SKM-1 treated with dmso at 0.1 percent for 144 hours (cell line): ENCODE measurements at regions not wholly inside any gene's neighbourhood (a gene's known extent, or its start where the extent isn't known, plus 50 kb on each side); places are given as distances from the start of the nearest gene placed in this dataset.

Source experiments
- DNase-seq: peaks from one replicate; lab custom pipeline; 2025; ENCODE audit not compliant: unreplicated experiment; lab: John Stamatoyannopoulos, UW

DNA sequence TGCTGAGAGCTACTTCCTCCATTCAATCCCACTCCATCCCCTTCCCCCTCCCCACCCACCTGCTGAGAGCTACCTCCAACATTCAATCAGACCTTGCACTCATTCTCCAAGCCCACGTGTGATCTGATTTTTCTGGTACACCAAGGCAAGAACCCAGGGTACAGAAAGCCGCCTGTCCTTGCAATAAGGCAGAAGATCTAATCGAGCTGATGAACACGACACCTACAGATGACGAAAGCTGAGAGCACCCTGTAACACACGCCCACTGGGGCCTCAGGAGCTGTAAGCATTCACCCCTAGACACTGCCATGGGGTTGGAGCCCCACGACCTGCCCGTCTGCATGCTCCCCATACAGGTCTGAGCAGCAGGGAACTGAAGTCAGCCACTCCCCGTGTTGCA is 58.3 kb downstream of the TRIML1 start:
- DNase-seq: no peak

DNA sequence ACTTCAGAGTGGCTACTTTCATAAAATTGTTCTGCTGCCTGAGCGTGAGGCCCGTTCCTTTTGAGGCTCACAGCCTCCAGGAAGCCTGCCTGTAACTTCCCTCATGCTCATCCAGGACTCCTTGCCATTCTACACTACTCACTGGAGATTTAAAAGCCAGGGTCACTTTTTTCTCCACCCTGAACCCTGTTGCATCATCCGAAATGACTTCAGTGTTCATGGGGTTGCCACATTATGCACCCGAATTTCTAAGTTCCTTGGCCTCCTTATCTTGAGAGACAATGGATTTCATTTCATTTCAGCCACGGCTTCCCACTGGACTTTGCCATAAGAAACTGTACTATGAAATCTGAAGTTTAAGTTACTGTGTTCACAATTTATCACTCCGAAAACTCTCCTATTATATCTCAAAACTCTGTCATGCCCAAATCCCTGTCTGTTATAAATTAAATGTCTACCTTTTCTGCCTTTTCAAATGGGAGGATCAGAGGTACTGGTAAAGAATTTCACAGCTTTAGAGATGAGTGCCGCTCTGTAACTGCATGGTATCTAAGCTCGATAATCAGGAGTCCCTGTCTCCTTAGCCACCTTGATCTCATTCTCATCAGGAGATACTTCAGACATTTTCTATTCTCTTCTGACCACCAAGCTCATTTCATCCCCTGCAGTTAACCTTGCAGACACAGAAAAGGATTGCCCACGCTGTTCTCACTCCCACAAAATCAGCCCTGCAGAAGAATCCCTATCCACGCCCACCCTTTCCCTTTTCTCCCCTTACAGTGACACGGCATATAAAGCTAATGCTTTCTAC is 59.9 kb downstream of the TRIML1 start:
- DNase-seq: no peak

DNA sequence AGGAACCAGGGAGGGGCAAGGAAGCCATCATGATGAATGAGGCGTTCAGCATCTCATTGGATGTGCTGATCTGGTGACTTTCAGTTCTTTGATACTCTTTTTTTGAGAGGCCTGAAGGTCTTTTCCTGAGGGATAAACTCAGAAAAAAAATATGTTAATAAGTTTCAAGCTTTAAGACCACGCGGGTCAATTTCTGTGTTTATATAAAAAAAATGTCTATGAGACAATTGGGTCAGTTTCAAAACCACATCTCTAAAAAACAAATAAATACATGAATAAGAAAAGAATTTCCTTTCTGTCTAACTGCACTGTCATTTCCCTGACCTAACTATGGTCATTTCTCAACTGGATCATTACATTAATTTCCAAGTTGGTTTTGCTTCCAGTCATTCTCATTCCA is 62.6 kb downstream of the TRIML1 start:
- DNase-seq: no peak

DNA sequence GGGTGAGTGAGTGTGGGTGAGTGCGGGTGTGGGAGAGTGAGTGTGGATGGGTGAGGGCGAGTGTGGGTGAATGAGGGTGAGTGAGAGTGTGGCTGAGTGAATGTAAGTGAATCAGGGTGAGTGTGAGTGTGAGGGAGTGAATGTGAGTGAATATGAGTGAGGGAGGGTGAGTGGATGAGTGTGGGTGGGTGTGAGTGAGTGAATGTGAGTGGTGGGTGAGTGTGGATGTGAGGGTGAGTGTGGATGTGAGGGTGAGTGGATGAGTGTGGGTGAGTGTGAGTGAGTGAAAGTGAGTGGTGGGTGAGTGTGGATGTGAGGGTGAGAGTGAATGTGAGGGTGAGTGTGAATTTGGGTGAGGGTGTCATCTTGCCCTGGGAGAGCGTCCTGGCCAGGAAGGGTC is 67.5 kb downstream of the TRIML1 start:
- no peak for DNase-seq

DNA sequence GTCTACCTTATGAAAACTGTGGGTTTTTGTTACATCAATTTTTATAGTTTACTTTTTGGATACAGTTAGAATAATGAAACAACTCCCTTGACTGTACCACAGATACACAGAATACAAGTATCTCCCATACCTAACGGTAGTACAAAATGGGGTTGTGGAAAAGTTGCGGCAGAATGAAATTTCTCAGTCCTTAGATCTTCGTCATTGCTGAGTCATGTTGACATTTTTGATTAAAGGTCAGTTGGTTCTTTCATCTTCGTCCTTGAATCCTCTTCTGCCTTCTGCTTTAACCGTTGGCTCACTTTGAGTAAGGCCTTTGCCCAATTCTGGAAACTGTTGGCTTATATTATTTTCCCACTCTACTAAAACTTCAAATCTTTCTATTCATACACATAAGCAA is 75.6 kb downstream of the TRIML1 start:
- DNase-seq: no peak

DNA sequence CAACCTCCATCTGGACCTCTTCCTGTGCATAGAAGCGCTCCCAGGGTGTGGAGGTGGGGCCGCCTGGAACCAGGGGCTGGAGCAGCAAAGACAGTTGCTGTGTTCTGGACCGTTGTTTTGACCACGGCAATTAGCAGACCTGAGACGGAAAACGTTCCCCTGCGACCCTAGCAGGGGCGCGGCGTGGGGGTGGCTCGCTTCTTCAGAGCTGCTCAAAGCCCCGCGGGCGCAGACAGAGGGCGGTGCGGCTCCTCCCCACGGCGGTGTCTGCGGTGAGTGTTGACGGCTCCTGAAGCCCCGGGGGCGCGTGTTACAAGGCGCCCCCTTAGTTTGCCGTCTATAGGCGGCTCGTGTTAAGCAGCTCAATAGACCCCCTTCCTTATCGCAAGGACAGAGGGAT is 79.2 kb downstream of the TRIML1 start:
- DNase-seq: no peak

DNA sequence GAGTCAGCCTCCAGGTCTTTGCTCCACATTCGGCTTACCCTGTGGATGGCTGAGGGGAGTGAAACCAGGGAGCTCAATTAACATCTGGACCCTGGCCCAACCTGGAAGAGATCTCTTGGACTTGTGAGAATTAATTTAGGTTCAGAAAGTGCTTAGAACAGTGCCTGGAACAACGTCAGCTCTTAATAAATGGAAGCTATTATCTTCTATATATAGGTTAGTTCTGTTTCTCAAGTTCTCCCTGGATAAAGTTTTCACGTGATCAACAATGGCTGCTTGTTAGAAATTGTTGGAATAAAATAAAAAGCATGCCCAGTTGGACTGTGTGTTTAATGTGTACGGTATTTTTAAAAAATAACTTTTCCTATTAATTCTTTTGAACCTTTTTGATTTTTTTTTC is 80.8 kb downstream of the TRIML1 start:
- DNase-seq: no peak

DNA sequence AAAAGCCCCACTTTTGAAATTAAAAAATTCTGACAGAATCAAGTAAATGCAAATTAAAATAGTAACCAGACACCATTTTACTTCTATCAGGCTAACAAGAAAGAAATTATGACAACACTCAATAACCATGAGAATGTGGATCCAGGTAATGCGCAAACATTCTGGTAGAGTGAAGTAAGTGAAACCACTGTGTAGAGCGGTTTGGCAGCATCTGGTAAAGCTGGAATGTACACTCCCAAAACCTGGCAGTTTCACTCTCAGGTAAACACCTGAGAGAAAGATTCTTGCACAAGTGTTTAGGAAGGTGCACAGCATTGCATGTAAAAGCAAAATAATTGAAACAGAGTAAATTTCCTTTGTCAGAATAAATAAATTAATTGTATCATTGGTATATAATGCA is 81.8 kb downstream of the TRIML1 start:
- DNase-seq: no peak

DNA sequence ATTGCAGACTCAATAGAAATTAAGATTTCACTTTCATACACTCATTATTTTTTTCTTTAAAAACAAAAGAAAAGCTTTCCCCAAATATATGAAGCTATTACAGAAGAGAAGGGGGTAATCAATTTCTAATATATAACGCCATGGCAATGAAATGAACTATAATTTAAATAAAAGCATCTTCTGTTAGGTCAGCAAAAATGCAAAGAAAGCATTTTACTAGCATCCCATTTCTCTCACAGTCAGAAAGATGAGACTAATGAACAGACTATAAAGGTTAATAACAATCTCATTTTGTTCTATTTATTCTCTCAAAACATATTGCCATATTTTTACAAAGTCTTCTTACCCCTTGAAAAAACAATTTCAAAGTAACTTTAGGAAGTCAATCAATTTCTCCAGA is 89.0 kb downstream of the TRIML1 start:
- DNase-seq: no peak

DNA sequence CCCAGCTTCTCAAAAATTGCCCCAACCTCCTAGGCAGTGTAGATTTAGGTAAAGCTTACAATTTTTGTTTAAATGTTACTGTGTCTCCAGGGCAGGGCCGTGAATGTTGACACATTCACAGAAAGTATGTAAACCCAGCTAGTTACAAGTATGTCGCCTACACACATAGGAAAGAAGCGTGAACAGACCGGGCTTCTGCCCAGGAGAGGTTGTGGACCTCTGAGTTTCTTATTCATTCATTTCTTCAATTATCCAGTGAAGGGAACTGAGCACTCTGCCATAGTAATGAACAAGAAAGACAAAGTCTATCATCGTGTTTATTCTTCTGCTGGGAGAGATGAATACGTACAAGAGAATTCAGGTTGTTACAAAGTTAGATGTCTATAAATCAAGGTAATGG is 93.2 kb downstream of the TRIML1 start:
- no peak for DNase-seq

DNA sequence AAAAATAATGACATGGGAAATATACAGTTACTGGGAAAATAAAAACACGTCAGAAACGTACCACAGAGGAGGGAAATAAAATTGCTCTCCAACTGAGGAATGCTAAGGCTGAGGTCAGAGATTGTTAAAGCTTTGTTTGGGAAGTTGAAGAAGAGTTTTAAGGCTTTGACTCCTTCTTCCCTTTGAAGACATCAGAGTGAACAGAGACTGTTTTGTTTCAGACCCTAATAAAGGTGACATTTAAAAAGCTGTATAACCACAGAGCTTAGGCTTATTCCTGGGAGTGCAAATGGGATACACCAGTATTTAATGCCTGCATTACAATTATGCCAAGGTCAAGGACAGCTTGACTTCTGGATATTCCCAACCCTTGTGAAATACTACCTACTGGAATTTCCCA is 102.8 kb downstream of the TRIML1 start:
- DNase-seq: no peak

DNA sequence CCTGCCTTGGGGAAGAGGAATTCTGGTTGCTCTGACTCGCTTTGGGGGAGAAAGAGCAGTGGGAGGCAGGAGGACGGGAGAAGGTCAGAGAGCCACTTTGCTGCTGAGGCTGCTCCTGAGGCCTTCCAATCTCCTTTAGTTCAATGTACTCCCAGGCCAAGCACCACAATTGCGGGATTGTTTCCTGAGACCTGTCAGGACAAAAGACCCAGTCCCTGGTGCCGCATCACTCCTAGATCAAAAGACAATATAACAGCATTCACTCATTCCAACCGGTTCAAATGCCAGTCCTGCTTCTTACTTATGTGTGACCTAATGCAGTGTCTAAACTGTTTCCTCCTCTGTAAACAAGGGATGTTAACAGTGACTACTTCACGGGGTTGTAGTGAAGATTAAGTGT is 106.4 kb downstream of the TRIML1 start:
- no peak for DNase-seq

DNA sequence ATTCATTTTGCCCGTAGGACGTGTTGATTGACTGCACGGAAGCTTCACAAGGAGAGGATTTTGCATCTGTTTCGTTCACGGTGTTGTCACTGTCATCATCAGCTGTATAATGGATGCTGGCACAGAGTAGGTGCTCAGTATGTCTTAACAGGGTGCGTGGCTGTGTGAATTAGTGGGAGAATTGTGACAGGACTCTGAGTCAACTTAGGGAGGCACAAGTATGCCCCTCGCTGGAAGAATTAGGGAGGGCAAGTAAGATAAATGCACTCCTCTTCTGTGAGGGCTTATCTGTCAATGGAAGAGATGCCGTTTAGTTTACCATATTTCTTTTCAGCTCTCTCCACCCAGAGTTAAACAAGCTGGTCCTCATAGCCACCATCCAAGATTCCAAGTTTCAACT is 107.2 kb downstream of the TRIML1 start:
- DNase-seq: no peak

DNA sequence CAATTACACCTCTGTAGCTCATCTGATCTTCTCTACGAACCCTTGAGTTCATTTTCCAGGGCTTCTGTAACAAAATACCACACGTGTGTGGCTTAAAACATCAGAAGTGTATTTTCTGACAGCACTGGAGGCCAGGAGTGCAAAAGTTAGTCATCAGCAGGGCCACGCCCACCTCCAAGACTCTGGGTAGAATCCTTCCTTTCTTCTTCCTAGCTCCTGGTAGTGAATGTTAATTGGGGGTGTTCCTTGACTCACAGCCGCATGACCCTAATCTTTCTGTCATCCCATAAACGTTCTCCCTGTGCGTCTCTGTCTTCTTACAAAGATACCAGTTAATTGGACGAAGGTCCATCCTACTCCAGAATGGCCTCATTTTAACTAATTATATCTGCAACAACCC is 115.0 kb downstream of the TRIML1 start:
- no peak for DNase-seq

DNA sequence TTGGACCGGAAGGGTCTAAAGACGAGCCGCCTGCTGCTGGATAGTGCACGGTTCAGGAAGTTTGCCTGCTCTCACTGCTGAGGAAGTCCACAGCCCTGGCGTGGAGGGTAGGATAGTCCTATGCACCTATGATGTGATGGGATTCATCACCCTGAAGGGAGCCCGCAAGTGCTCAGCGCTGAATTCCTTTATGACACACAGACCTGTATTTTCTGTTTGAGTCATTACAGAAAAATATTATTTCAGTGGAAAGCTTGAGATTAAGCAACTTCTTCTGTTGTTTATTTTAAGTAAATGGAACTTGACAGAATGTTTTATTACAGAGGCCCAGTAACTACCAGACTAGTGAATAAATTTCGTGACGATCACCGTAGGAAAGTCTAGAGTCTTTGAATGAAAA is 123.2 kb downstream of the TRIML1 start:
- no peak for DNase-seq

DNA sequence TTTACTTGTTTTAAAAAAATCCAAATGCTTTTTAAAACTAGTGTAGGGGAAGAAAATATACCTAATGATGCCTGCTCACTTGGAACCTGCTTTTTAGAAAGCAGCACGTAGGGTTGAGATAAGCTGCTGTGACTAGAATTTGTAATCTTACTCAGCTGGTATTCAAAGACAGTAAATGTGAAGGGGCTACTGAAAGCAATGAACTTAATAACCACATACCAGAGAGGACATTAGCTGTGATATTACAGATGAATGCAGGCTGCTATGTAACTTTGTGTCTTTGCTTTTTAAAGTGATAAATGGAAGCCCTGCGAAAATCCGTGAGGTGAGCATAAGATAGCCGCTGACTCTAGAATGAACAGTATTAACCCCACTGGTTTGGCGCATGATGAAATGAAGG is 124.1 kb downstream of the TRIML1 start:
- no peak for DNase-seq

DNA sequence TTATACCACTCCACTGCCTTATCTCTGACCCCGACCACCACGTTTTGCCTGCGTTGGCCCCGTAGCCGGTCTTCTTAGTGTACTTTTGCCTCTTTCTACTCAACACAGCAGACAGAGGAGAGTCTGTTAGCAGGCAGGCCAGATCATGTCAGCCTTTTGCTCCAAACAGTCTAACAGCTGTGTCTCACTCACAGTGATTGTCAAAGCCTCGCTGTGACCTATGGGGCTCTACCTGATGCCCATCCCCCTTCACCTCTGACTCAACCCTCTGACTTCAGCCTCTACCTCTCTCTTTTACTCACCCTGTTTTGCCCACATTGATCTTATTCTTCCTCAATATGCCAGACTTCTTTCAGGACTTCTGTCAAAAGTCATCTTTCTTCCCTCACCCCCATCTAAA is 127.1 kb downstream of the TRIML1 start:
- DNase-seq: no peak

DNA sequence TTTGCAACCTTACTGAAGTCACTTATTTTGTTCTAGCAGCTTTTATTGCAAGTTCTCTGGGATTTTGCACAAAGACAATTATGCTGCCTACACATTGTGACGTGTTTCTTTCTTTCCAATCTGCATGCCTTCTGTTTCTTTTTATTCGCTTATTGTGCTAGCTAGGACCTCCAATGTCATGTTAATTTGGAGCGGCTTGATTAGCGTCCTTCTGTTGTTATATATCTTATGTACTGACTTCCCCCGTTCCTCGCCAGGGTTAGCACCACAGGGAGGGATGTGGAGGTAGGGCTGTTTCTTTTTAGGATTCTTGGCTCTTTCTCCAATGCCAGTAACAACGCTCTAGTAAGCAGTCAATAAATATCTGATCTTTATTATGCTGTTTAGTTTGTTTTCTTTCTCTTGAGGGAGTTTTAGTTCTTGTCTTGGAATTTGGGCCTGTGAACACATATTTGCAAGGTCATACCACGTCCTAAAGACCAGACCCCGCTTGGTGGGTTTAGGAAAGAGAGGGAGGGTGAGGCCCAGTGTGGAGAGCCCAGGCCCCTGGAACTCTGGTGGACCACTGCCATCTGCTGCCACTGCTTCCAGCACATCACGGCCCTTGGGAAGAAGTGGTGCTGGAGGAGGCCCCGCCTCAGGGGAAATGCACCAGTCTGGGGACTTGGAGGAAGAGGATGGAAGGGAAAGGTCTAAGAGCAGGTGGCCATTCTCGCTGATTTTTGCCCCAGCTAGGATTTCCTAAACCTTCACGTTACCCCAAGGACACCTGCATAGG is 129.1 kb downstream of the TRIML1 start:
- no peak for DNase-seq

DNA sequence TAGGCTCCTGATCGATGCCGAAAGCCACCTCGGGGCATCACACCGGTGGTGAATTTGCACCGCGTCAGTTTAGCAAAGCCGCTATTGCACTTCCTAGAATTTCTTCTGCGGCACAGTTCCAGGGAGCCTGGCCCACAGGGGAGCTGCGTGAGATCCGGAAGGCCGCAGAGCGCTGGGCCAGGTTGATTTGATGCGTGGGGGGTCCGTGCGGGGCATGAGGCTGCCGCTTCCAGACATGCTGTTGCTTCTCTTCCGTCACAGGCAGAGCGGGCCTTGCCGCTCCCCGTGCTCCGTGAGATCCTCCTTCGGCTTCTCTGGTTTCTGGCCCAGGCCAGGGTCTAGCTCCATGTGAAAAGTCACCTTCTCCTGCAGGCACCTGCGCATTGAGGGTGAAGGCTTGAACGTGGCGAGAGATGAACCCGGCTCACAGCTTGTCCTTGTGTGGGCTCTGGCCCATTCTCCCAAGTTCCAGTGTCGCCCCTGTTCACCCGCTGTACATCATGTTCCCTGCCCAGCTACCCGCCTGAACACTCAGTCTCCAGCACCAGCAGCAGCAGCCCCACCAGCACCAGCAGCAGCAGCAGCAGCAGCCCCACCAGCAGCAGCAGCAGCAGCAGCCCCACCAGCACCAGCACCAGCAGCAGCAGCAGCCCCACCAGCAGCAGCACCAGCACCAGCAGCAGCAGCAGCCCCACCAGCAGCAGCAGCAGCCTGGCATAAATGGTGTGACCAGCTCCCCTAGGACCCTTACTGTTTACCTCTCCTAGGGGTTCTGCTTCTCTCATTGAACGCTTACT is 131.2 kb downstream of the TRIML1 start:
- no peak for DNase-seq

DNA sequence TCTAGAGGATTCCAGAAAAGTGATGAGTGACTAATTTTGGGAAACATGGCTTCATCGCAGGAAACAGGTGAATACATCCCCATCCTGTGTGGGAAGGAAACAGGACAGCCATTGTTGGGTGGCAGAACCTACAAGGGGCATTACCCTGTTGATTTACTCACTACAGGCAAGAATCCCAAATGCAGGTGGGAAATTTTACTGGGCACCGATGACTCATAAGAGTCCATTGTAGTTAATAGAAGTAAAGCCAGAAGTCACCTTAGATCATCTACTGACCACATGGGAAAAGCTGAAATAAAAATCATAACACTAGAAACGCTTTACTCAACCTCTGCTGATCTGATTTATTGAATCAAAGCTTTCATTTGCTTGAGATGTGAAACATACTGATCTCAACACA is 136.4 kb downstream of the TRIML1 start:
- DNase-seq: no peak

DNA sequence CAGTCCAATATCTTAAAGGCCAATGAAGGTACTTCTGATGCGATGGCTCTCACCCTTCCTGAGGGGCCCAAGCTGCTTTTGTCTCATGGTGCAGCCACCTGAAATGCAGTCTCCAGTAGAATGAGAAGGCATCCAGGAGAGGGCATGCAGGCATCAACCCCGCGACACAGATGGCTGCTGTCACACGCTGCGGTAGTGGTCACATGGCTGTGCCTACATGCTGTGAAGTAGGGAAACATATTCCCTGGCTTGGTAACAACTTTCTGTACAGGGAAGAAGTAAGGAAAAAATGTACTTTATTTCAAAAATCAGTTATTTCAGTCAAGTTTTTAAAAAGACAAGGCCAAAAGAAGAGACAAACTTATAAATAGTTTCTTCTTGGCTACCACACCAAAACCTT is 139.9 kb downstream of the TRIML1 start:
- DNase-seq: no peak
